GM21515 (cell line): ENCODE measurements at regions not wholly inside any gene's neighbourhood (a gene's known extent, or its start where the extent isn't known, plus 50 kb on each side); places are given as distances from the start of the nearest gene placed in this dataset.
A peak's percentile ranks its signal among the peaks of the same experiment; 100 is the strongest.
"Not testable (repeated sequence)": the region's sequence is repeated elsewhere in the genome, so short reads cannot be mapped to it uniquely, and the experiment has no call there.

ENCODE experiments used
- ATAC-seq: cut with Tn5 transposase; IDR thresholded peaks from one replicate; pipeline ENCODE4 v1.9.1; 2021; ENCODE audit not compliant: unreplicated experiment

DNA sequence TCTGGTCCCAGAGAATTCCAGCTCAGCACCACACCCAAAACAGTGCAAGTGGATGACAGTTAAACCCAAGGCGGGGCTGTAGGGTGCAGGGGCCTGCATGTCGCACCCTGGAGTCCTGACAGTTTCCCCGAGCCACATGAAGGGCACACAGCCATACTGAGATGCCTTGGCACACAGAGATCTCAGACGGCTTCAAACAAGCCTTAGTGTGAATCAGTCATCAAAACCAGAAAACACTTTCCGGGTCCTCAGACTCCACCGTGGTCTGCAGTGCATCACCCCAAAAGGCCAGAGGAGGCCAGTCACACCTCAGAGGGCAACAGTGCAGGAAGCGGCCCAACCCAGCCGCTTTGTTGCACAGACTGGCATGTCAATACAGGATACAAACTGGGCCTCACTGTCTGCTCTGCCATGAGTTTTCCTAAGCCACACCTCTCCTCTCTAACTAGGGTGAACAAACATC, 64.6 kb upstream of the ENPP6 start:
- ATAC-seq = peak; percentile 26

DNA sequence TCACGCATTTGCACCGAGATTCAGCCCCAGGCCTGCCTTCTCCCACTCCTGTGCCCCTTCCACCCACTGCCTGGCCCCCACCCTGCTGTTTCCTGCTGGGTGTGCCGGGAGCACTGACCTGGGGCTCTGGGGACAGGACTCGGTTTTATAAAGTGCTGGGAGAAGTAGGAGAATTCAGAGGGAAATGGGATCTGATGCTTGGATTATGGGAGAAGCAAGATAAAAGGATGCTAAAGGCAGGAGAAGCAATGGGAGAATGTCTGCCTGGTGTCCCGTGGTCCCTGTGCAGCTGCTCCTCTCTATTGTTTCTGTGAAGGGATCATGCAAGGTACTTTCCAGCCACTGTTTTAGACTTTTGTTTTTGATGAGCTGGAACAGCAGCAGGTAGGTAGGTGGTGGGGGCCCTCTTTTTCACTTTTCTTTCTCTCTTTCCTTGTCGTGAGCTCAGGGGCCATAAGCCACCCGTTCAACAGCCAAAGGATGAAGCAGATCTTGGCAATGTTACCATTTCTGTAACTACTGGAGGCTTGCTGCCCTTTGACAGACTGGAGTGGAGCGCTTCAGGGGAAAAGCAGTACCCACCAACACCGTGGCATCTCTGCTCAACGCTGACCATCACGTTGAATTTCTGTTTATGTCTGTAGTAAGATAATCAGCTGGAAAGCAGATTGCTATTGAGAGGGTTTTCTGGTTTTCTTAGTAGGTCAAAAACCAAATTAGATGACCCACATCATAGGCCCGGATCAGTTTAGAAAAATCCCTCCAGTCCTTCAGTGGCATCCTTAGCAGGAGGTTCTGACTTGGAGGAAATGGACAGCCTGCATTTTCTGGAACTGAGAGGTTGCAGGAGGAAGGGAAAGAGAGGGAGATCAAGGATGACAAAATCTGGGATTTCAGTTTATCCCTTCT, 63.8 kb upstream of the ENPP6 start:
- ATAC-seq = peak; percentile 25

DNA sequence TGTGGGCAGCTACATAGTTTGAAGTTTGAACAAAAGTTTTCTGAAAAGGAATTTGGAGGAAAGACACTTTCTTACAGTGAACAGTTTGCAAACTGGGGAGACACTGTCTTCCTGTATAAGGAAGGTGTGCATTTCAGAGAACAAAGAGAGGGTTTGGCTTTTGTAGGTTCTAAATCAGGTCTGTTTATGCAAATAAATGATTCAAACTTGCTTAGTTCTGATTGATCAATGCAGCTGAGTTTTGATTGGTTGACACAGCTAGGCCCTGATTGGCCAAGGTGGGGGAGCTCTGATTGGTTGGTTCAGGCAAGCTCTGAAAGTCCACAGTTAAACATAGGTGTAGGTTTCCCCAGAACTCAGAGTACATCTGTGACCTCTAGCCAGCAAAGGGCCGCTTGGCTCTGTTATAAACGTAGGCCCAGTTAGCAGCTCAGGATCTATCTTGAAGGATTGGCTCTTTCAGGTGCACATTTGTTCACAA, 63.0 kb upstream of the ENPP6 start:
- peak; percentile 33 for ATAC-seq

DNA sequence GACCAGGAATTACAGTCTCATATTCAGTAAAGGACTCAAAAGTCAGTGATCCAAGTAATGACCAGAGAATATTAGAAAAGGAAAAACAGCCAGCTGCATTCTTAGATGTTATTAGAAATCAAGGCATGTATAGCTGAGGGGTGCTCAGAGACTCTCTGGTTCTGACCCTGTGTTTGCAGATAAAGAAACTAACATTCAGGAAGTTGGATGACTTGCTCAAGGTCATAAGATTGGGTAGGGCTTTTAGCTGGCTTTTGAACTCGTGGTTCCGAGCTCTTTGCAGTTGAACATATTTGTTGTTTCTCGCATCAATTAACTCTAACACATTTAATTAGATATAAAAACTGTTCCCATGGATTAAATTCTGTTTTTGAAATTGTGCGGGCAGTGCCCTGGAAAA, 62.5 kb upstream of the ENPP6 start:
- ATAC-seq = no peak

DNA sequence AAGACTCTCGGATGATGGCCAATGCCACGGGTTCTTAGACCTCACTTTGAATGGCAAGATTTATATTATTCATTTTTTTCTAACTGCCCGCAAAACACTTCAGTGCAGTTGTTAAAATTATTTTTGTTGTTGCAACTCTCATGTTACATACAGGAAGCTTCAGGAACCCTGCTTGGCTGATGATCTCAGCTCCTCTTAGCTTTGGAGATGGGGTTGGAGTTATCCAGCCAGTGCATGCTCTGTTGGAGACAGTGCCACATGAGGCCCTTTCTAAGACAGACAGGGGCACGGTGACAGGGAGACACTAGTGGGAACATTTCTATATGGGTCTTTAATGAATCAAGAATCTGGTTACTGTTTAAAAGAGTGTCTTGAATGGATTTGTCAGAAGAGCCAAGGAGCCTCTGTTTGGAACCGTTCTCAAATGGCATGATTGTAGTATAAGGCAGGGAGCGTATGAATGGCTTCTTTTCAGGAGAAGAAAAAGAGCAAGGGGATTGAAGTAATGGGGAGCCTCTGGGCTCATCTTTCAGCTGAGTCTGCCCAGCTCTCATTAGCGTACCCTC, 61.9 kb upstream of the ENPP6 start:
- no peak for ATAC-seq

DNA sequence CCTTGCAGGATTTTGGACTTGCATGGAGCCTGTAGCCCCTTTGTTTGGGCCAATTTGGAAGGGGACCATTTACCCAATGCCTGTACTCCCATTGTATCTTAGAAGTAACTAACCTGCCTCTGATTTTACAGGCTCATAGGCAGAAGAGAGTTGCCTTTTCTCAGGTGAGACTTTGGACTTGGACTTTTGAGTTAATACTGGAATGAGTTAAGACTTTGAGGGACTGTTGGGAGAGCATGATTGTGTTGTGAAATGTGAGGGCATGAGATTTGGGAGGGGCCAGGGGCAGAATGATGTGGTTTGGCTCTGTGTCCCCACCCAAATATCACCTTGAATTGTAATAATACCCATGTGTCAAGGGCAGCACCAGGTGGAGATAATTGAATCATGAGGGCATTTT, 60.1 kb upstream of the ENPP6 start:
- not testable (repeated sequence) for ATAC-seq

DNA sequence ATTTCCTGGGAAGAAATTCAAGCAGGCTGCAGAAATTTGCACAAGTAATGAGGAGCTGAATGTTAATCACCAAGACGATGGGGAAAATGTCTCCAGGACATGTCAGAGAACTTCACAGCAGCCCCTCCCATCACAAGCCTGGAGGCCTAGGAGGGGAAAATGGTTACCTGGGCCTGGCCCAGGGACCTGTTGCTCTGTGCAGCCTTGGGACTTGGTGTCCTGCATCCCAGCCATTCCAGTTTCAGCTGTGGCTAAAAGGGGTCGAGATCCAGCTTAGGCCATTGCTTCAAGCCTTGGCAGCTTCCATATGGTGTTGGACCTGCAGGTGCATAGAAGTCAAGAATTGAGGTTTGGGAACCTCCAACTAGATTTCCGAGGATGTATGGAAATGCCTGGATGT, 59.3 kb upstream of the ENPP6 start:
- not testable (repeated sequence) for ATAC-seq

DNA sequence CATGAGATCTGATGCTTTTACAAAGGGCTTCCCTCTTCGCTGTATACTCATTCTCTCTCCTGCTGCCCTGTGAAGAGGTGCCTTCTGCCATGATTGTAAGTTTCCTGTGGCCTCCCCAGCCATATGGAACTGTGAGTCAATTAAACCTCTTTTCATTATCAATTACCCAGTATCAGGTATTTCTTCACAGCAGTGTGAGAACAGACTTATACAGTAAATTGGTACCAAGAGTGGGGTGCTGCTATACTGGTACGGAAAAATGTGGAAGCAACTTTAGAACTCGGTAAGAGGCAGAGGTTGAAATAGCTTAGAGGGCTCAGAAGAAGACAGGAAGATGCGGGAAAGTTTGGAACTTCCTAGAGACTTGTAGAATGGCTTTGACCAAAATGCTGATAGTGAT, 58.7 kb upstream of the ENPP6 start:
- ATAC-seq = not testable (repeated sequence)

DNA sequence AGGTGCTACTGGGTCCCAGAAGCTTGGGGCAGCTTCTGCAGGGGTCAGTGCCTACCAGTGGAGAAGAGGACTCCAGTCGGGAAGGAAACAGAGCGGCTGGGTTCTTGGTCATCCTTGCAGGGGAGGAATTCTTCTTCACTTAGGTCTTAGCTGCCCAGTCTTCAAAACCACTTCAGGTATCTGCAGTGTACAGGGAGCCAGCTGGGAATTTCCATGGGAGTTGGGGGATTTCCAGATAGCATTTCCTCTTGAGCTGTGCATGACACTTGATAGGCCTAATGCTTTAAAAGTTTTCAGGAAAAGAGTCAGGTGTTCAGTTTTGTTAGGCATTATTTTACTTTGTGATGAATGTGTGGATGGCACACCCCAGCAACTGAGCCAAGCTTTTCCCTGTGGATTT, 58.1 kb upstream of the ENPP6 start:
- ATAC-seq = no peak

DNA sequence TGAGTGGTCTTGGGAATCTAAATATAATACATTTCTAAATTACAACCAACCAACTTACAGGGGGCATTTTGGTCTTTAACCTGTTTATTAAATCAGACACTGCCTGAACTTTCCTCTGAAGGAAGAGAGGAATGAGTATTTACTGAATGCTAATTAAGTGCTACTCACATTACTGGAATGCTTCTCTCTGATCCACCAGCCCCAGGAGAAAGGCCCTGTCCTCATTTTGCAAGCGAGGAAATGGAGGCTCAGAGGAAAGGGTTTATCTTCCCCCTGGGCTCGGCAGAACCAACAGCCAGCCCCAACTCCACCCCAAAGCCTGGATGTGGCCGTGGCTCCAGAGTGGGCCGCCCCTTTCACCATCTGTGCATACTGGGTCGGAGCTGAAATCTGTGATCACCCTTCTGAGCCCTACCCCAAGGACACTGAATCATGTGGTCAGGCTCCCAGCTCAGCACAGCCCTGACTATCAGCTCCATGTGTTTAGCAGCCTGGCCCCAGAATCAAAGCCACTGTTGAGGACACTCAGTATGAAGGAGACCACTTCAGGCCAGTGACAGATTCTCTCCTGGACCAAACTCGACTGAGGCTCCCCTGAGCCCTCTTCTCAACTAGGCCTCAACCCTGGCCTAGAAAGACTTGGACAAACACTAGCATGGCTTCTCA, 56.7 kb upstream of the ENPP6 start:
- no peak for ATAC-seq

DNA sequence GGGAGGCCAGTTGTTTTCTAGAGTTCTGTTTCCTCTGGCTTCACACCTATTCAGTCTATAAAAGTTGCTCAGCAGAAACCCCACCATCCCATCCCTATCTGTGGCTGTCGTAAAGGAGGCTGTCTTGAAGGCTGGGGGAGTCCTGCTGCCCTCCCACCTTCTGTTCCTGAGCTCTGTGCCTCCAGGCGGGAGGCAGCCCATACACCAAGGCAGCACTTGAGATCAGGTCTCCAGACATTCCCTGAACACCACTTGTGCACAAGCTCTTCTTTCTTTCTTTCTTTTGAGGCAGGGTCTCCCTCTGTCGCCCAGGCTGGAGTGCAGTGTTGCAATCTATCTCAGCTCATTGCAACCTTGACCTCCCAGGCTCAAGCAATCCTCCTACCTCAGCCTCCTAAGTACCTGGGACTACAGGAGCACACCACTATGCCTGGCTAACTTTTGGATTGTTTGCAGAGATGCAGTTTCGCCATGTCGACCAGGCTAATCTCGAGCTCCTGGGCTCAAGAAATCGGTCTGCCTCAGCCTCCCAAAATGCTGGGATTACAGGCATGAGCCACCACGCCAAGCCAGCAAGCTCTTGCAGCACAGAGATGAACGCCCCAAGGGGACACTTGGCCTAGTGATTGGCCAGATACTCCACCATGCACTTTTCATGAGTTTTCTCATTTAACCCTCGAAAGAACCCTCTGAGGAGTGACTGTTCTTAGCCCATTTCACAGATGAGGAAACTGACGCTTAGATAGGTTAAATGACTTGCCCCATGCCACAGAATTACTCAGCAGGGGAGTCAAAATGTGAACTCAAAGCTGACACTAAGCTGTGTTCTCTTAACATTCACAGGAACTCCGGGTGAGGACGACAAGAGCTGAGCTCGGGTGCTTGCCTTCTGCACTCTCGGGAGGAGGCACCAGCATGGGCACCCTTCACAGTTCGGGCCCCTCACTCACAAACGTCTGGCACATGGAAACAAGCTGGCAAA, 55.8 kb upstream of the ENPP6 start:
- no peak for ATAC-seq

DNA sequence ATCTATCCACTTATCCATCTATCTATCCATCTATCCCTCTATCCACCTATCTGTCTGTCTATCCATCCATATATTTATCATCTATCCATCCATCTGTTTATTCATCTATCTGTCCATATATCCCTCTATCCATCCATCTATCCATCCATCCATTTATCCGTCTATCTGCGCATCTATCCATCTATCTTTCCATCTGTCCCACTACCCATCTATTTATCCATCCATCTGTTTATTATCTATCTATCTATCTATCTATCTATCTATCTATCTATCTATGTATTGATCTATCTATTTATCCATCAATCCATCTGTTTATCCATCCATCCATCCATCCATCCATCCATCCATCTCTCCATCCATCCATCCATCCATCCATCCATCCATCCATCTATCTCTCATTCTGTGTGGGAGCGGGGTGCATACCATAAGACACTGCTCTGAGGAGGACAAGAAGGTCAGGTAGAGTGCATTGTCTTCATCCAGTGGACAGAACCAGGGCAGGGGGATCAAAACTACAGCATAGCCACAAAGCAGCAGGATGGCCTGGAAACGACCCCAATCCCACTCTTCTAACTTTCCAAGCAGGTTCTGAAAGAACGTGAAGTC, 53.2 kb upstream of the ENPP6 start:
- ATAC-seq = no peak

DNA sequence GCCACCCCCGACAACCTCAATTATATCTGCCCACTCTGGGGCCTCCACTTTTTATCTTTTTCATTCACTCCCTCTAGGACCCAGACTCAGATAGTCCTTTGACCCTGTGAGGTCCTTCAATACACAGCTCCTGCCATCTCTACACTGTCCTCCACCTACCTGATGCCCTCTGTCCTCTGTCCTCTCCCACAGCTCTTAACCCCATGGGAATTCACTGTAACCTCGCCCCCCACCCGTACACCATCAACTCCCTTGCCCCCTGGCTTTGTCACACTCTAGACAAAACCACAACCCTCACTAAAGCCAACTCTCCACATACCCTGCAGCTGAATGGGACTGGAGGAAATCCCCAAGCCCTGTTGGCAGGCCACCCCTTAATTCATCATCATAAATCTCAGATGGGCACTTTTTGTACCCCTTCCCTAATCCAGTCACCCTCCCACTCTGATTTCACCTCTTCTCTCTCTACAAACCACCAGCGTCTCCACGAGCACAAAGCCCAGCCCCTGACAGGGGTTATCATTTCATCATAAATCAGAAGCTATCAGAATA, 52.3 kb upstream of the ENPP6 start:
- no peak for ATAC-seq

DNA sequence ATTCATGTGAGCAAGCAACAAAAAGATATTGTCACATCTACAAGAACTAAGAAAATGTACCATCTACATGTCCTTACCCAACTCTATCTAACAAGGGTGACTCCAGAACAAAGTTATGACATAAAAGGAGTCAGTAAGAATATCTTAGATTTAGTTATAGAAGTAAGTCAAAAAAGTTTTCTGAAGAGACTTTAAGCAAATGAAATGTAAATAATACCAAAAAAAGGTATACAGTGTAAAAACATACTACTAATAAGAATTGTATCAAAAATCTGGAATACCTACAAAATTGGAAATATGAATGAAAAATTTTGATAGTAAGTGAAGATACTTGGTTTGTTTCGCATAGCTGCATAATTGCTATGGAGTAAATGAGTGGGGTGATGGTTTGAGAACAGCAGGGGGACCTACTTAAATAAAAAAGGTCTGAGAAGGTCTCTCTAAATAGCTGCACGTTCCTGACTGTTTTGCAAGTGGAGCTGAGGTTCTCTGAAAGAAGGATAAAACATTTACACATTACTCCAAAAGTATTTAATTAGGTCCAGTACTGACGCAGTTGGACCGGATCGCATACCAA, 51.0 kb upstream of the ENPP6 start:
- no peak for ATAC-seq

DNA sequence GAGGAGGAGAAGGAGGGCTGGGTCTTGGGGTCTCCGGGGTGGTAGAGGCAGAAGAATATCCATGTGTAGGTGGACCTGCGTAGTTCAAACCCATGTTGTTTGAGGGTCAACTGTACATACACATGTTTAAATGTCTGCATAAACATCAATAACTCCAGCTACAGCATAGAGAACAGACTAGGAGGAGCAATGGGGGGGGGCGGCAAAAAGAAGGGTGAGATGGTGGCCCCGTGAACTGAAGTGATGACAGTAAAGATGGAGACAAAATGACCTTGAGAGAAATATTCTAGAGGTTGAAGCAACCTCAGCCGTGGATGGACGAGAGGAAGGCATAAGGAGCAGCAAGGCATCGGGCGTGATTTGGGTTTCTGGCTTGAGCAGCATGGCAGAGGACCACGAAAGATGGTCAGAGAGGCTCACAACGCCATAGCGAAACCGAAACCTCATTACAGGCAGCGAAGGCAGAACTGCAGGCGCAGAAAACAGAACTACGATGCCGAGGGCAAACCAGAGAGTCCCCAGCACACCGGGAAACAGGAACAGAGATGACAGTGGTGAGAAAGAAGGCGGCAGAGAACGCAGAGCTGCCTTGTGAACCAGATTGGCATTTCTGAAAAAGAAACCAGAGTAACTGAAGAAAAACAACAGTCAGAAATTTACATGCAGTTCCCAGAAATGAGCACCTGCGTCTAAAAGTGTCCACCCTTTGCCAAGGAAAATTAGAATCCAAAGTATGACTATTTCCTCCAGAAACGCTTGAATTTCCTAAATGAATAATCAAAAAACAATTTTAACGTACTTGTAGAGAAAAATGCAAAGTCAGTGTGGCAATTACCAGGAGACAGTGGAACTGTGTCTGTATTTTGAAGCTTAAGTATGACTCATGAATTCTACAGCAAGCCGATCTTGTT, 50.3 kb upstream of the ENPP6 start:
- ATAC-seq = peak; percentile 72
